NT2/D1 (cell line): ENCODE measurements at regions not wholly inside any gene's neighbourhood (a gene's known extent, or its start where the extent isn't known, plus 50 kb on each side); places are given as distances from the start of the nearest gene placed in this dataset.

ENCODE experiments used
- DNase-seq: peaks from one replicate; pipeline ENCODE4 v3.0.0-alpha.2; 2011; ENCODE audit warnings: low read depth, low spot score
- H3K27me3 ChIP-seq: 2 replicates; pipeline ENCODE4 v1.6.0; 2011; ENCODE audit warnings: mild to moderate bottlenecking; ENCODE audit not compliant: insufficient read length, insufficient read depth
- H3K36me3 ChIP-seq: 2 replicates; pipeline ENCODE4 v1.6.1; 2011; ENCODE audit warnings: mild to moderate bottlenecking, low read length, mixed read lengths; ENCODE audit not compliant: insufficient read depth, insufficient read length
- H3K4me1 ChIP-seq: 2 replicates; pipeline ENCODE4 v1.5.1; 2011; ENCODE audit not compliant: insufficient read depth, insufficient read length
- H3K4me3 ChIP-seq: 2 replicates; pipeline ENCODE4 v1.5.1; 2011; ENCODE audit warnings: low read depth; ENCODE audit not compliant: insufficient read length
- H3K9ac ChIP-seq: 2 replicates; pipeline ENCODE4 v1.6.0; 2011; ENCODE audit warnings: low read depth; ENCODE audit not compliant: insufficient read length
- H3K9me3 ChIP-seq: 2 replicates; pipeline ENCODE4 v1.5.1; 2011; ENCODE audit warnings: mild to moderate bottlenecking, low read length; ENCODE audit not compliant: insufficient read depth
- SUZ12 ChIP-seq: IDR thresholded peaks from 2 replicates; pipeline ENCODE4 v1.6.1; 2011; ENCODE audit not compliant: insufficient read length, insufficient read depth; ENCODE audit errors: extremely low read depth
- YY1 ChIP-seq: IDR thresholded peaks from 2 replicates; pipeline ENCODE4 v1.6.1; 2011; ENCODE audit not compliant: insufficient read length, insufficient read depth
- ZNF274 ChIP-seq: IDR thresholded peaks from 2 replicates; pipeline ENCODE4 v1.6.1; 2011; ENCODE audit warnings: mild to moderate bottlenecking, low read depth, low read length

GRCh38 chr5:166772770-166773169, 1518.7 kb upstream of the WWC1 start:
- no peaks in the 10 kb centered on the region for H3K27me3 ChIP-seq
- no peaks in the 10 kb centered on the region for H3K4me1 ChIP-seq
- no peaks in the 10 kb centered on the region for H3K36me3 ChIP-seq
- H3K9me3 ChIP-seq, result no peaks in the 10 kb centered on the region
- TF ChIP-seq SUZ12 (no peak), YY1 (no peak), ZNF274 (no peak)
- no peak overlapping the region for H3K4me3 ChIP-seq
- no peak for DNase-seq
- H3K9ac ChIP-seq, result no peak overlapping the region

DNA sequence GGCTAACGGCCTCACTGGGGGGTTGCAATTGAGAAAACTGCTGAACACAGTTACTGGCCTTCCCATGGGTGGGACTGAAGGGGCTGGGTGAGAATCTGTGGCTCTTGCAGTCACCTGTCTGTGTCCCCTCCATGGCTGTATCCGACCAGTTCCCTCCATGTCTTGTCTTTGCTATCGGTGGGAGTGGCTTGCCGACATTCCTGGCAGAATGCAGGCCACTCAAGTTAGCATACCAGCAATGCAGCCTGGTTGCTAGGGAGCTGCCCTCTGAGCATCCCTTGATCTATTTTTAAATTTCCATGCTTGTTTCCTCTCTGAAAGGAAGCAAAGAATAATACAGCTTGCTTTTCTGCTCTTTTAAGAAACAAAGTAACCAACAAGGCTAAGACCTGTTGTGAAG, 1509.7 kb upstream of the WWC1 start:
- no peak overlapping the region for H3K9ac ChIP-seq
- H3K4me1 ChIP-seq, result no peaks in the 10 kb centered on the region
- no peaks in the 10 kb centered on the region for H3K36me3 ChIP-seq
- no peaks in the 10 kb centered on the region for H3K27me3 ChIP-seq
- no peak overlapping the region for H3K4me3 ChIP-seq
- no peaks in the 10 kb centered on the region; the same call in 1 of the 2 replicates for H3K9me3 ChIP-seq
- peak; percentile 54 for DNase-seq
- TF ChIP-seq SUZ12, result no peak
- TF ChIP-seq YY1, result no peak
- no peak for TF ChIP-seq ZNF274

GRCh38 chr5:166784545-166785078, 1506.8 kb upstream of the WWC1 start:
- no peak for DNase-seq
- no peaks in the 10 kb centered on the region for H3K27me3 ChIP-seq
- no peak overlapping the region for H3K4me3 ChIP-seq
- H3K9ac ChIP-seq, result no peak overlapping the region
- no peaks in the 10 kb centered on the region; the same call in 1 of the 2 replicates for H3K9me3 ChIP-seq
- no peaks in the 10 kb centered on the region for H3K4me1 ChIP-seq
- TF ChIP-seq SUZ12 (no peak), ZNF274 (no peak), YY1 (no peak)
- no peaks in the 10 kb centered on the region for H3K36me3 ChIP-seq

- no peak overlapping the region for H3K4me3 ChIP-seq
- no peak for DNase-seq
- H3K4me1 ChIP-seq, result no peaks in the 10 kb centered on the region
- no peak overlapping the region for H3K9ac ChIP-seq
- TF ChIP-seq YY1, result no peak
- no peak for TF ChIP-seq ZNF274
- TF ChIP-seq SUZ12, result no peak
- no peaks in the 10 kb centered on the region for H3K27me3 ChIP-seq
- no peaks in the 10 kb centered on the region; the same call in 1 of the 2 replicates for H3K9me3 ChIP-seq
- no peaks in the 10 kb centered on the region for H3K36me3 ChIP-seq
Measured at GRCh38 chr5:166786178-166786577, 1505.3 kb upstream of the WWC1 start.

- no peak overlapping the region for H3K4me3 ChIP-seq
- TF ChIP-seq YY1, result no peak
- H3K4me1 ChIP-seq, result no peaks in the 10 kb centered on the region
- DNase-seq, result no peak
- H3K9ac ChIP-seq, result no peak overlapping the region
- no peaks in the 10 kb centered on the region; the same call in 1 of the 2 replicates for H3K9me3 ChIP-seq
- no peaks in the 10 kb centered on the region for H3K36me3 ChIP-seq
- H3K27me3 ChIP-seq, result no peaks in the 10 kb centered on the region
Measured at GRCh38 chr5:166786889-166787288, 1504.6 kb upstream of the WWC1 start.

- DNase-seq, result no peak
- Histone ChIP-seq H3K4me1 (no peaks in the 10 kb centered on the region), H3K27me3 (no peaks in the 10 kb centered on the region), H3K9me3 (no peaks in the 10 kb centered on the region; the same call in 1 of the 2 replicates), H3K4me3 (no peak overlapping the region), H3K9ac (no peak overlapping the region), H3K36me3 (no peaks in the 10 kb centered on the region)
- no peak for TF ChIP-seq ZNF274
- no peak for TF ChIP-seq SUZ12
- TF ChIP-seq YY1, result no peak
Measured at GRCh38 chr5:166788050-166788449, 1503.4 kb upstream of the WWC1 start.

GRCh38 chr5:166795756-166796155, 1495.7 kb upstream of the WWC1 start:
- no peak for TF ChIP-seq ZNF274
- no peak for TF ChIP-seq YY1
- TF ChIP-seq SUZ12, result no peak
- no peaks in the 10 kb centered on the region for H3K4me1 ChIP-seq
- H3K4me3 ChIP-seq, result no peak overlapping the region
- no peaks in the 10 kb centered on the region for H3K9me3 ChIP-seq
- H3K27me3 ChIP-seq, result no peaks in the 10 kb centered on the region
- no peaks in the 10 kb centered on the region for H3K36me3 ChIP-seq
- no peak overlapping the region for H3K9ac ChIP-seq
- DNase-seq, result no peak
